Breast epithelium (tissue), 3 donors: ENCODE measurements at regions not wholly inside any gene's neighbourhood (a gene's known extent, or its start where the extent isn't known, plus 50 kb on each side); places are given as distances from the start of the nearest gene placed in this dataset.

Experiments used
- POLR2AphosphoS5 ChIP-seq, 3 donors: sonication (generic); formaldehyde crosslinking; IDR thresholded peaks; one replicate each; pipeline ENCODE4 v1.6.1; 2017; ENCODE audit warnings: antibody characterized with exemption in 3 of 3
- TF ChIP-seq, protein P1 (sequence below), 3 donors: fragments of 450-650 bp; IDR thresholded peaks; one replicate each; pipeline ENCODE4 v1.5.1; 2016 to 2017; ENCODE audit warnings: antibody characterized with exemption in 3 of 3, mild to moderate bottlenecking in 3 of 3, moderate library complexity in 3 of 3

DNA sequence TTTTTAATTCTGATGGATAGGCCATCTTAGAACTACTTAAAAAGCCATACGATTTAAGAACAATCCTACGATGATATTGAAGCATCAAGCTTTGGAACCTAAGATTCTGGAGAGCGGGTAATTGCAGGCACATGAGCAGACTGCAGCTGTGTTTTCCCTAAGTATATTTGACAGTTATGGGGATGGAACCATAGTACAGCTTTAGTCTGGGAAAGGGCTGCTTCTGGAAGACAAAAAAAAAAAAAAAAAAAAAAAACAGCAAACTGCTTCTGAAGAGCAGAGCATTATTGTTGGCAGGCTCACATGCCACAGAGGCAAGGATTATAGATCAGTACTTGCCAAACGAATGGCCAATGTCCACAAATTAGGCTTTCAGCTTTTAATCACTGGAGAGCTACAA, 1618.7 kb downstream of the AMY1C start:
- TF ChIP-seq, protein P1, sequence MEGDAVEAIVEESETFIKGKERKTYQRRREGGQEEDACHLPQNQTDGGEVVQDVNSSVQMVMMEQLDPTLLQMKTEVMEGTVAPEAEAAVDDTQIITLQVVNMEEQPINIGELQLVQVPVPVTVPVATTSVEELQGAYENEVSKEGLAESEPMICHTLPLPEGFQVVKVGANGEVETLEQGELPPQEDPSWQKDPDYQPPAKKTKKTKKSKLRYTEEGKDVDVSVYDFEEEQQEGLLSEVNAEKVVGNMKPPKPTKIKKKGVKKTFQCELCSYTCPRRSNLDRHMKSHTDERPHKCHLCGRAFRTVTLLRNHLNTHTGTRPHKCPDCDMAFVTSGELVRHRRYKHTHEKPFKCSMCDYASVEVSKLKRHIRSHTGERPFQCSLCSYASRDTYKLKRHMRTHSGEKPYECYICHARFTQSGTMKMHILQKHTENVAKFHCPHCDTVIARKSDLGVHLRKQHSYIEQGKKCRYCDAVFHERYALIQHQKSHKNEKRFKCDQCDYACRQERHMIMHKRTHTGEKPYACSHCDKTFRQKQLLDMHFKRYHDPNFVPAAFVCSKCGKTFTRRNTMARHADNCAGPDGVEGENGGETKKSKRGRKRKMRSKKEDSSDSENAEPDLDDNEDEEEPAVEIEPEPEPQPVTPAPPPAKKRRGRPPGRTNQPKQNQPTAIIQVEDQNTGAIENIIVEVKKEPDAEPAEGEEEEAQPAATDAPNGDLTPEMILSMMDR (IDR thresholded peaks at IDR 0.05) = no peak
- TF ChIP-seq POLR2AphosphoS5 (IDR thresholded peaks at IDR 0.05) = no peak
